Endothelial cell of umbilical vein (primary cell): ENCODE measurements at regions not wholly inside any gene's neighbourhood (a gene's known extent, or its start where the extent isn't known, plus 50 kb on each side); places are given as distances from the start of the nearest gene placed in this dataset.

Experiments used
- BruUV-seq: library from RNA; stranded (reverse); fragments of 400-500 nt; replicated peaks from 2 replicates; lab custom pipeline; 2021; lab: Mats Ljungman, UMichigan
- CTCF ChIA-PET: fragments of 300-600, 350-600 bp; sonication (Branson Sonifier 250); formaldehyde crosslinking; loops from one replicate; lab custom pipeline; 2021; ENCODE audit warnings: antibody characterized with exemption, inconsistent platforms; lab: Charles Lee
- POLR2A ChIA-PET: fragments of 300-600, 350-600 bp; sonication (Branson Sonifier 250); formaldehyde crosslinking; loops from one replicate; lab custom pipeline; 2021; ENCODE audit warnings: antibody characterized with exemption, inconsistent platforms; lab: Charles Lee
- DNase-seq: peaks from one replicate; pipeline ENCODE4 v3.0.0-alpha.2; 2011; ENCODE audit warnings: low read depth, low spot score
- FAIRE-seq: peaks from 2 replicates; lab custom pipeline; 2011; peaks lifted over from hg19 to GRCh38; lab: Jason Lieb, UNC
- H2AFZ ChIP-seq: 2 replicates; pipeline ENCODE4 v1.6.0; 2012; ENCODE audit warnings: low read depth, low read length, control low read depth, inconsistent platforms
- H3K27ac ChIP-seq: 2 replicates; pipeline ENCODE4 v1.5.1; 2011; ENCODE audit warnings: low read depth, mild to moderate bottlenecking, control low read depth, low read length, moderate library complexity; ENCODE audit not compliant: insufficient read depth
- H3K27me3 ChIP-seq, 2 experiments: 2 replicates each; pipeline versions ENCODE4 v1.6.0 to v1.6.1; 2011; ENCODE audit warnings: low read length in 2 of 2, mixed read lengths in 1 of 2; ENCODE audit not compliant: control insufficient read depth in 2 of 2, insufficient read depth in 2 of 2
- H3K36me3 ChIP-seq, 2 experiments: 2 replicates in 1 of 2; 3 replicates in 1 of 2; pipeline ENCODE4 v1.5.1; 2011; ENCODE audit warnings: low read length in 2 of 2, mild to moderate bottlenecking in 1 of 2, moderate library complexity in 1 of 2; ENCODE audit not compliant: control insufficient read depth in 2 of 2, insufficient read depth in 2 of 2; ENCODE audit errors: extremely low read depth in 1 of 2
- H3K4me1 ChIP-seq: 3 replicates; pipeline ENCODE4 v1.5.1; 2011; ENCODE audit warnings: mild to moderate bottlenecking, low read length; ENCODE audit not compliant: control insufficient read depth, insufficient read depth; ENCODE audit errors: extremely low read depth
- H3K4me2 ChIP-seq: 2 replicates; pipeline ENCODE4 v1.6.1; 2011; ENCODE audit warnings: low read length, control low read depth, mixed read lengths; ENCODE audit not compliant: insufficient read depth
- H3K4me3 ChIP-seq, 3 experiments: fragments of 200-600 bp in 1 of 3; sonication (generic), shearing (Covaris generic) in 1 of 3; replicated peaks in 1 of 3; 2 replicates each; pipeline ENCODE4 v1.5.1; 2011 to 2016; ENCODE audit warnings: control low read depth in 3 of 3, low read length in 3 of 3, mild to moderate bottlenecking in 2 of 3, inconsistent platforms in 1 of 3, low read depth in 1 of 3, moderate library complexity in 1 of 3; ENCODE audit not compliant: insufficient read depth in 1 of 3
- H3K79me2 ChIP-seq: 2 replicates; pipeline ENCODE4 v1.6.0; 2012; ENCODE audit warnings: low read length, inconsistent platforms; ENCODE audit not compliant: control insufficient read depth, insufficient read depth
- H3K9ac ChIP-seq: replicated peaks from 2 replicates; pipeline ENCODE3; 2011; ENCODE audit warnings: low read length, control low read depth; ENCODE audit not compliant: insufficient read depth; ENCODE audit errors: extremely low read depth
- H3K9me1 ChIP-seq: replicated peaks from 3 replicates; pipeline ENCODE4 v1.6.0; 2011; ENCODE audit warnings: mild to moderate bottlenecking, low read length; ENCODE audit not compliant: control insufficient read depth, insufficient read depth; ENCODE audit errors: extremely low read depth
- H3K9me3 ChIP-seq: replicated peaks from 2 replicates; pipeline ENCODE4 v1.5.1; 2012; ENCODE audit warnings: low read length, inconsistent platforms; ENCODE audit not compliant: control insufficient read depth, insufficient read depth
- H4K20me1 ChIP-seq: replicated peaks from 2 replicates; pipeline ENCODE3; 2011; ENCODE audit warnings: mild to moderate bottlenecking, low read length; ENCODE audit not compliant: control insufficient read depth, insufficient read depth; ENCODE audit errors: extremely low read depth
- EZH2 ChIP-seq: IDR thresholded peaks from 2 replicates; pipeline ENCODE4 v1.6.1; 2012; ENCODE audit warnings: borderline replicate concordance, low read depth, mild to moderate bottlenecking, moderate library complexity, low read length, inconsistent platforms; ENCODE audit not compliant: severe bottlenecking
- FOS ChIP-seq: IDR thresholded peaks from 2 replicates; pipeline ENCODE4 v1.6.1; 2011; ENCODE audit warnings: mild to moderate bottlenecking, low read length, moderate library complexity, borderline replicate concordance; ENCODE audit not compliant: insufficient read depth
- GATA2 ChIP-seq: IDR thresholded peaks from 2 replicates; pipeline ENCODE4 v1.7.0; 2011; ENCODE audit warnings: low read depth, mild to moderate bottlenecking, moderate library complexity, mixed read lengths, low read length; ENCODE audit not compliant: insufficient read length, insufficient read depth
- JUN ChIP-seq: IDR thresholded peaks from 2 replicates; pipeline ENCODE4 v1.6.1; 2011; ENCODE audit warnings: borderline replicate concordance, low read depth; ENCODE audit not compliant: insufficient read length, insufficient read depth
- MYC ChIP-seq: IDR thresholded peaks from one replicate; pipeline ENCODE4 v1.6.1; 2011; ENCODE audit warnings: mild to moderate bottlenecking, low read depth, low read length
- POLR2A ChIP-seq: IDR thresholded peaks from 2 replicates; pipeline ENCODE4 v1.6.1; 2012; ENCODE audit warnings: low read depth, mild to moderate bottlenecking, control low read depth, low read length
- POLR2AphosphoS5 ChIP-seq: IDR thresholded peaks from 2 replicates; pipeline ENCODE4 v1.6.1; 2012; ENCODE audit warnings: low read depth, mild to moderate bottlenecking, control low read depth, low read length, moderate library complexity; ENCODE audit not compliant: insufficient read depth
- dilution Hi-C: fragments of 300-500 bp; cut with MboI; formaldehyde crosslinking; loops from one replicate; pipeline ENCODE4 v1.15.0; 2019; ENCODE audit warnings: low sequenced_read_pairs; ENCODE audit not compliant: extremely low pct_ligation_motif_present
- intact Hi-C: fragments of 100-400 bp; cut with micrococcal nuclease; formaldehyde crosslinking; loops from one replicate; pipeline ENCODE4 v1.10.0; 2022
- TF ChIP-seq, protein P1 (sequence below): IDR thresholded peaks from 2 replicates; pipeline ENCODE4 v1.6.1; 2011; ENCODE audit not compliant: insufficient read depth, insufficient read length
- TF ChIP-seq, protein P2 (sequence below), 2 donors: IDR thresholded peaks; 1 replicate in 1 of 2; 2 replicates in 1 of 2; pipeline ENCODE4 v1.5.1; 2011; ENCODE audit warnings: low read length in 2 of 2, mild to moderate bottlenecking in 2 of 2, moderate library complexity in 2 of 2, control low read depth in 1 of 2, inconsistent platforms in 1 of 2, low read depth in 1 of 2; ENCODE audit not compliant: insufficient read depth in 1 of 2; ENCODE audit errors: extremely low read depth in 1 of 2

DNA sequence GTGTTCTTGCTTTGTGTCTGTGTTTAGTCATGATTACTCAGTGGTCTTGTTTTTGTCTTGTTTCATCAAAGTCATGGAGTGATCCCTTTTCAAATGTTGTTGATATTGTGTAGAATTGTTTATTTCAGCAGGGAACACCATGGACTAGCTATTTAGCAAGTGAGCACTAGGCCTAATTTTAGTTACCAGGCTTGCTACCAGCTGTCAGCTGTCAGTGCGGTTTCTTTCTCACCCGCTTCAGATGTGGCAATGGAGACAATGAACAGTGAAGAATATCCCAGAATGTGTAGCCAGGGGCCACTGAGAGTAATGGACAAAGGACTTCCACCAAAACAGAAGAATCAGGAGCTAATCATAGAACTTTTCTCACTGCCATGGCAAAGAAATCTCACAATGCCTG is 432.8 kb upstream of the FMR1 start:
- intact Hi-C loops, result no loop called here
- Histone ChIP-seq H4K20me1 (no peaks in the 10 kb centered on the region), H3K9ac (no peak overlapping the region), H3K36me3 (no peaks in the 10 kb centered on the region), H3K9me3 (no peaks in the 10 kb centered on the region), H2AFZ (no peak overlapping the region), H3K79me2 (no peaks in the 10 kb centered on the region), H3K4me3 (no peak overlapping the region), H3K27ac (no peak overlapping the region), H3K4me2 (no peak overlapping the region), H3K4me1 (no peaks in the 10 kb centered on the region), H3K9me1 (no peaks in the 10 kb centered on the region), H3K27me3 (no peaks in the 10 kb centered on the region)
- POLR2A ChIA-PET, result no interaction called here
- BruUV-seq, result no TSS peak
- dilution Hi-C loops, result no loop called here
- CTCF ChIA-PET, result no interaction called here
- no peak for FAIRE-seq
- no peak for DNase-seq
- TF ChIP-seq JUN, result no peak
- TF ChIP-seq, protein P1, sequence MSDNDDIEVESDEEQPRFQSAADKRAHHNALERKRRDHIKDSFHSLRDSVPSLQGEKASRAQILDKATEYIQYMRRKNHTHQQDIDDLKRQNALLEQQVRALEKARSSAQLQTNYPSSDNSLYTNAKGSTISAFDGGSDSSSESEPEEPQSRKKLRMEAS, result no peak
- no peak for TF ChIP-seq GATA2
- TF ChIP-seq EZH2, result no peak
- TF ChIP-seq POLR2AphosphoS5, result no peak
- no peak for TF ChIP-seq MYC
- TF ChIP-seq POLR2A, result no peak
- TF ChIP-seq, protein P2, sequence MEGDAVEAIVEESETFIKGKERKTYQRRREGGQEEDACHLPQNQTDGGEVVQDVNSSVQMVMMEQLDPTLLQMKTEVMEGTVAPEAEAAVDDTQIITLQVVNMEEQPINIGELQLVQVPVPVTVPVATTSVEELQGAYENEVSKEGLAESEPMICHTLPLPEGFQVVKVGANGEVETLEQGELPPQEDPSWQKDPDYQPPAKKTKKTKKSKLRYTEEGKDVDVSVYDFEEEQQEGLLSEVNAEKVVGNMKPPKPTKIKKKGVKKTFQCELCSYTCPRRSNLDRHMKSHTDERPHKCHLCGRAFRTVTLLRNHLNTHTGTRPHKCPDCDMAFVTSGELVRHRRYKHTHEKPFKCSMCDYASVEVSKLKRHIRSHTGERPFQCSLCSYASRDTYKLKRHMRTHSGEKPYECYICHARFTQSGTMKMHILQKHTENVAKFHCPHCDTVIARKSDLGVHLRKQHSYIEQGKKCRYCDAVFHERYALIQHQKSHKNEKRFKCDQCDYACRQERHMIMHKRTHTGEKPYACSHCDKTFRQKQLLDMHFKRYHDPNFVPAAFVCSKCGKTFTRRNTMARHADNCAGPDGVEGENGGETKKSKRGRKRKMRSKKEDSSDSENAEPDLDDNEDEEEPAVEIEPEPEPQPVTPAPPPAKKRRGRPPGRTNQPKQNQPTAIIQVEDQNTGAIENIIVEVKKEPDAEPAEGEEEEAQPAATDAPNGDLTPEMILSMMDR (IDR thresholded peaks at IDR 0.05; ENCODE audit: extremely low read depth in 1 of 2, insufficient read depth in 1 of 2, low read depth in 1 of 2, low read length in 2 of 2), result no peak
- TF ChIP-seq FOS, result no peak
